SK-N-SH treated with all-trans-retinoic acid at 6 μM for 48 hours (cell line): ENCODE measurements at regions not wholly inside any gene's neighbourhood (a gene's known extent, or its start where the extent isn't known, plus 50 kb on each side); places are given as distances from the start of the nearest gene placed in this dataset.

Experiments
- ARNTL ChIP-seq: fragments of 450-650 bp; formaldehyde crosslinking; IDR thresholded peaks from 2 replicates; pipeline ENCODE4 v1.5.0; 2020; ENCODE audit warnings: low read depth, mild to moderate bottlenecking, moderate library complexity, borderline replicate concordance
- CSDC2 ChIP-seq: fragments of 250-450 bp; sonication (Bioruptor Pico); IDR thresholded peaks from 2 replicates; pipeline ENCODE4 v1.5.0; 2020; ENCODE audit warnings: mild to moderate bottlenecking, moderate library complexity
- TCF4 ChIP-seq: fragments of 250-450 bp; sonication (Bioruptor Pico); IDR thresholded peaks from 2 replicates; pipeline ENCODE4 v1.8.0; 2021; ENCODE audit warnings: mild to moderate bottlenecking, moderate library complexity, borderline replicate concordance
- TOX ChIP-seq: fragments of 250-450 bp; sonication (Bioruptor Pico); IDR thresholded peaks from 2 replicates; pipeline ENCODE4 v1.8.0; 2021; ENCODE audit warnings: mild to moderate bottlenecking, moderate library complexity, borderline replicate concordance
- ZFP3 ChIP-seq: fragments of 250-450 bp; sonication (Bioruptor Pico); IDR thresholded peaks from 2 replicates; pipeline ENCODE4 v1.5.0; 2020; ENCODE audit warnings: mild to moderate bottlenecking, moderate library complexity
- ZNF70 ChIP-seq: fragments of 450-650 bp; formaldehyde crosslinking; IDR thresholded peaks from 2 replicates; pipeline ENCODE4 v1.5.0; 2020; ENCODE audit warnings: mild to moderate bottlenecking, moderate library complexity
- TF ChIP-seq, protein P1 (sequence below): fragments of 250-450 bp; sonication (Bioruptor Pico); IDR thresholded peaks from 2 replicates; pipeline ENCODE4 v1.5.1; 2020; ENCODE audit warnings: low read depth, mild to moderate bottlenecking, moderate library complexity
- TF ChIP-seq, protein P2 (sequence below): fragments of 250-450 bp; sonication (Bioruptor Pico); IDR thresholded peaks from 2 replicates; pipeline ENCODE4 v1.8.0; 2020; ENCODE audit warnings: mild to moderate bottlenecking, moderate library complexity, borderline replicate concordance
- TF ChIP-seq, protein P3 (sequence below): fragments of 250-450 bp; sonication (Bioruptor Pico); IDR thresholded peaks from 2 replicates; pipeline ENCODE4 v1.5.1; 2021; ENCODE audit warnings: mild to moderate bottlenecking, moderate library complexity
- TF ChIP-seq, protein P4 (sequence below): fragments of 250-450 bp; sonication (Bioruptor Pico); IDR thresholded peaks from 2 replicates; pipeline ENCODE4 v1.8.0; 2021; ENCODE audit warnings: low read depth, mild to moderate bottlenecking, moderate library complexity, borderline replicate concordance

DNA sequence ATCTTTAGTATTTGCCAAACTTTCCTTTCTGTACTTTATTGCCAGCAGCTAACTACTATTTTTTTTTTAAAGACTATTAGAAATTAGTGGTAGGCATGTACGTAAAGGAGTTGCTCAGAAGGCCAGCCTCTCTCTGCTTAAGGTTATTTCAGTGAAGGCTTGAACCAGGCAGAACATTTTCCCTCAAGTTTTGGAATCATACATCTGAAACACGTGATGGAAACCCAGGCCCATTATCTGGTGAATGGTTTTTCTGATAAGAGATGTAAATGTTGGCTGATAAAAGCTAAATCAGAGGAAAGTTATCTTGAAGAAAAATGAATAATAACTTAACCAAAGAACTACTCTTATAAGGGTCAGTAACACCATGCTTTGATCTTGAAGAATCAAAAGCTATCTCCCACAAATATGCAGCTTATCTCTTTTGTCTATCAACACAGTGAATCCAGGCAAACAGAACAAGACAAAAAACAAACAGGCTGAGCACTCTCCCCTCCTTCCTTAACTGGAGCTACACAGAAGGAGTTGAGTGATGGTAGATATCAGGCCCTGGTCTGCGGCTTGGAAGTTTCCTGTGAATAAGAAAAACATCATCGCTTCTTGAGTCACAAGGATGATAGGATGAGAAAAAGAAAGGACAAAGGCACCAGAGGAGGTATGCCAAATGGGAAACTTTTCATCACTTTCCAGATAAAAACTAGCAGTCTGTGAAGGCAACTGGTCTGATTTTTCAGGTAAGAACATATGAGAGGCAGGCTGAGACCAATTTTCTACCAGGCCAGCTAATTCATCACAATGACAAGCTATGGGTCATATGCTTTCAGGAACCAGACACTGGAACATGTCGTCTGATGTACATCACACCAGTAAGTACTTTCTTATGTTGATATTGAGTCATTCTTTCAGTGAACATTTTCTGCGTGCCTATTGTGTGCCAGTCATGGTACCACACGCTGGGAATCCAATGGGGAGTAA lies 88.4 kb upstream of the STK17B start:
- TF ChIP-seq, protein P1, sequence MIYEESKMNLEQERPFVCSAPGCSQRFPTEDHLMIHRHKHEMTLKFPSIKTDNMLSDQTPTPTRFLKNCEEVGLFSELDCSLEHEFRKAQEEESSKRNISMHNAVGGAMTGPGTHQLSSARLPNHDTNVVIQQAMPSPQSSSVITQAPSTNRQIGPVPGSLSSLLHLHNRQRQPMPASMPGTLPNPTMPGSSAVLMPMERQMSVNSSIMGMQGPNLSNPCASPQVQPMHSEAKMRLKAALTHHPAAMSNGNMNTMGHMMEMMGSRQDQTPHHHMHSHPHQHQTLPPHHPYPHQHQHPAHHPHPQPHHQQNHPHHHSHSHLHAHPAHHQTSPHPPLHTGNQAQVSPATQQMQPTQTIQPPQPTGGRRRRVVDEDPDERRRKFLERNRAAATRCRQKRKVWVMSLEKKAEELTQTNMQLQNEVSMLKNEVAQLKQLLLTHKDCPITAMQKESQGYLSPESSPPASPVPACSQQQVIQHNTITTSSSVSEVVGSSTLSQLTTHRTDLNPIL (CRISPR knock-in tag) = no peak
- no peak for TF ChIP-seq CSDC2 (CRISPR knock-in tag)
- TF ChIP-seq, protein P2, sequence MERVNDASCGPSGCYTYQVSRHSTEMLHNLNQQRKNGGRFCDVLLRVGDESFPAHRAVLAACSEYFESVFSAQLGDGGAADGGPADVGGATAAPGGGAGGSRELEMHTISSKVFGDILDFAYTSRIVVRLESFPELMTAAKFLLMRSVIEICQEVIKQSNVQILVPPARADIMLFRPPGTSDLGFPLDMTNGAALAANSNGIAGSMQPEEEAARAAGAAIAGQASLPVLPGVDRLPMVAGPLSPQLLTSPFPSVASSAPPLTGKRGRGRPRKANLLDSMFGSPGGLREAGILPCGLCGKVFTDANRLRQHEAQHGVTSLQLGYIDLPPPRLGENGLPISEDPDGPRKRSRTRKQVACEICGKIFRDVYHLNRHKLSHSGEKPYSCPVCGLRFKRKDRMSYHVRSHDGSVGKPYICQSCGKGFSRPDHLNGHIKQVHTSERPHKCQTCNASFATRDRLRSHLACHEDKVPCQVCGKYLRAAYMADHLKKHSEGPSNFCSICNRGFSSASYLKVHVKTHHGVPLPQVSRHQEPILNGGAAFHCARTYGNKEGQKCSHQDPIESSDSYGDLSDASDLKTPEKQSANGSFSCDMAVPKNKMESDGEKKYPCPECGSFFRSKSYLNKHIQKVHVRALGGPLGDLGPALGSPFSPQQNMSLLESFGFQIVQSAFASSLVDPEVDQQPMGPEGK (CRISPR knock-in tag) = no peak
- no peak for TF ChIP-seq ZFP3 (CRISPR knock-in tag)
- no peak for TF ChIP-seq ZNF70 (CRISPR knock-in tag)
- TF ChIP-seq TOX (CRISPR knock-in tag) = no peak
- no peak for TF ChIP-seq ARNTL (CRISPR knock-in tag)
- TF ChIP-seq, protein P3, sequence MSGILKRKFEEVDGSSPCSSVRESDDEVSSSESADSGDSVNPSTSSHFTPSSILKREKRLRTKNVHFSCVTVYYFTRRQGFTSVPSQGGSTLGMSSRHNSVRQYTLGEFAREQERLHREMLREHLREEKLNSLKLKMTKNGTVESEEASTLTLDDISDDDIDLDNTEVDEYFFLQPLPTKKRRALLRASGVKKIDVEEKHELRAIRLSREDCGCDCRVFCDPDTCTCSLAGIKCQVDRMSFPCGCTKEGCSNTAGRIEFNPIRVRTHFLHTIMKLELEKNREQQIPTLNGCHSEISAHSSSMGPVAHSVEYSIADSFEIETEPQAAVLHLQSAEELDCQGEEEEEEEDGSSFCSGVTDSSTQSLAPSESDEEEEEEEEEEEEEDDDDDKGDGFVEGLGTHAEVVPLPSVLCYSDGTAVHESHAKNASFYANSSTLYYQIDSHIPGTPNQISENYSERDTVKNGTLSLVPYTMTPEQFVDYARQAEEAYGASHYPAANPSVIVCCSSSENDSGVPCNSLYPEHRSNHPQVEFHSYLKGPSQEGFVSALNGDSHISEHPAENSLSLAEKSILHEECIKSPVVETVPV (CRISPR knock-in tag) = no peak
- no peak for TF ChIP-seq TCF4
- TF ChIP-seq, protein P4, sequence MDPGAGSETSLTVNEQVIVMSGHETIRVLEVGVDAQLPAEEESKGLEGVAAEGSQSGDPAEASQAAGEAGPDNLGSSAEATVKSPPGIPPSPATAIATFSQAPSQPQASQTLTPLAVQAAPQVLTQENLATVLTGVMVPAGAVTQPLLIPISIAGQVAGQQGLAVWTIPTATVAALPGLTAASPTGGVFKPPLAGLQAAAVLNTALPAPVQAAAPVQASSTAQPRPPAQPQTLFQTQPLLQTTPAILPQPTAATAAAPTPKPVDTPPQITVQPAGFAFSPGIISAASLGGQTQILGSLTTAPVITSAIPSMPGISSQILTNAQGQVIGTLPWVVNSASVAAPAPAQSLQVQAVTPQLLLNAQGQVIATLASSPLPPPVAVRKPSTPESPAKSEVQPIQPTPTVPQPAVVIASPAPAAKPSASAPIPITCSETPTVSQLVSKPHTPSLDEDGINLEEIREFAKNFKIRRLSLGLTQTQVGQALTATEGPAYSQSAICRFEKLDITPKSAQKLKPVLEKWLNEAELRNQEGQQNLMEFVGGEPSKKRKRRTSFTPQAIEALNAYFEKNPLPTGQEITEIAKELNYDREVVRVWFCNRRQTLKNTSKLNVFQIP (CRISPR knock-in tag) = no peak
